ENCODE measurements at regions not wholly inside any gene's neighbourhood (a gene's known extent, or its start where the extent isn't known, plus 50 kb on each side); places are given as distances from the start of the nearest gene placed in this dataset.

GRCh38 chr1:17907999-17908398 lies 152.9 kb downstream of the ACTL8 start:
- no peak for DNase-seq

GRCh38 chr1:17908945-17909344 lies 153.8 kb downstream of the ACTL8 start:
- no peak for DNase-seq

- no peak for DNase-seq
Observed at GRCh38 chr1:17909634-17910033, 154.5 kb downstream of the ACTL8 start.

GRCh38 chr1:17911791-17912190 lies 156.7 kb downstream of the ACTL8 start:
- no peak for DNase-seq

GRCh38 chr1:17912491-17912890 lies 157.4 kb downstream of the ACTL8 start:
- no peak for DNase-seq

GRCh38 chr1:17913326-17914115 lies 158.4 kb downstream of the ACTL8 start:
- no peak for DNase-seq

- DNase-seq: no peak
Observed at GRCh38 chr1:17914131-17914530, 159.0 kb downstream of the ACTL8 start.

GRCh38 chr1:17914987-17915386 lies 159.9 kb downstream of the ACTL8 start:
- DNase-seq: no peak

GRCh38 chr1:17915511-17916197 lies 160.5 kb downstream of the ACTL8 start:
- no peak for DNase-seq

GRCh38 chr1:17916702-17917101 lies 161.6 kb downstream of the ACTL8 start:
- no peak for DNase-seq

- DNase-seq: peak; percentile 35
Observed at GRCh38 chr1:17919525-17920439, 164.6 kb downstream of the ACTL8 start.

GRCh38 chr1:17920881-17921640 lies 165.9 kb downstream of the ACTL8 start:
- no peak for DNase-seq

GRCh38 chr1:17922833-17923232 lies 167.7 kb downstream of the ACTL8 start:
- DNase-seq: peak; percentile 24

GRCh38 chr1:17923666-17924065 lies 168.5 kb downstream of the ACTL8 start:
- no peak for DNase-seq

GRCh38 chr1:17924578-17924977 lies 169.4 kb downstream of the ACTL8 start:
- DNase-seq: no peak

- no peak for DNase-seq
Observed at GRCh38 chr1:17925290-17926237, 170.4 kb downstream of the ACTL8 start.

GRCh38 chr1:17926906-17927305 lies 171.8 kb downstream of the ACTL8 start:
- DNase-seq: no peak

GRCh38 chr1:17927952-17928351 lies 172.8 kb downstream of the ACTL8 start:
- no peak for DNase-seq

- no peak for DNase-seq
Observed at GRCh38 chr1:17929224-17929623, 174.1 kb downstream of the ACTL8 start.

- no peak for DNase-seq
Observed at GRCh38 chr1:17930635-17931034, 175.5 kb downstream of the ACTL8 start.

GRCh38 chr1:17932164-17932563 lies 175.4 kb upstream of the IGSF21 start:
- DNase-seq: no peak
